SK-MEL-5 (cell line): ENCODE measurements at regions not wholly inside any gene's neighbourhood (a gene's known extent, or its start where the extent isn't known, plus 50 kb on each side); places are given as distances from the start of the nearest gene placed in this dataset.

Experiments used
- DNase-seq: peaks from one replicate; pipeline ENCODE4 v3.0.0-alpha.2; 2016; ENCODE audit warnings: low read depth, low spot score
- in situ Hi-C: cut with HindIII; loops from 2 replicates; pipeline ENCODE4 v1.10.0; 2016; ENCODE audit warnings: low sequenced_read_pairs, high pct_unique_total_duplicates, low pct_unique_long_range_greater_than_20kb

DNA sequence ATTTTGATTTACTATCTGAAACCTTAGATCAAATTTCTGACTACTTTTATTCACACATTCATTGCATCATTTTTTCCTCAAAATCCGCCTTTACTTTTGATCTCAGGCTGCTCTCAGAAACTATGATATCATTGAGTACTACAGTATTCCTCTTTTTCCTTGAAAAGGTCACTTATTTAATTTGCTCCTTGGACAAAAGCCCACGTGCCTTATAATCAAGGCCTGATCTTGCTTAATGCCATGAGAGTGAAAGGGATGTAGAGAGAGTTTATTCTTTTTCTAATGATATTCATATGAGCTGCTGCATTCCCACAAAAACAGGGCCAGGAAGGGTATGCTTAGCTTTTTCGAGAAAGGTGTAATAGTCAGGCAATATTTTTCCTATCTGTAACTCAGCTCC lies 327.0 kb downstream of the ETS1 start:
- peak; percentile 15 for DNase-seq
- in situ Hi-C loops: no loop called here

DNA sequence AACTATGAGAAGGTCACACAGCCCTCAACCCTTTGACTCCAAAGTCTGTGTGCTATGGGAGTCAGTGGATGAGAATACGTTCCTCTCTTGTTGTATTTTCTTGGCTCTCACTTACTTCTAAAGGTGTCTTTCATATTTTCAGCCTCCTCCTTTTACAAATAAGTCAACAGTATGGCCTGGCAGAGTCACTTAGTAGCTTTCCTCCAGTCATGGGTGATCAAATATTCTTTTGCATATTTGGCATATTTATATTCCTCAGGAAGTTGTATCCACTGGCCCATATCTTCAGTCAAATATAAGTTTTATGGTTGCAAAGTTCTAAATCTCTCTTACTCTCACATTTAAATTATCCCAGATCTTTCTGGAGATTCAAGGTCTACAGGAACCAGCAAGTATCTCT lies 327.5 kb downstream of the ETS1 start:
- in situ Hi-C loops: no loop called here
- DNase-seq: no peak

DNA sequence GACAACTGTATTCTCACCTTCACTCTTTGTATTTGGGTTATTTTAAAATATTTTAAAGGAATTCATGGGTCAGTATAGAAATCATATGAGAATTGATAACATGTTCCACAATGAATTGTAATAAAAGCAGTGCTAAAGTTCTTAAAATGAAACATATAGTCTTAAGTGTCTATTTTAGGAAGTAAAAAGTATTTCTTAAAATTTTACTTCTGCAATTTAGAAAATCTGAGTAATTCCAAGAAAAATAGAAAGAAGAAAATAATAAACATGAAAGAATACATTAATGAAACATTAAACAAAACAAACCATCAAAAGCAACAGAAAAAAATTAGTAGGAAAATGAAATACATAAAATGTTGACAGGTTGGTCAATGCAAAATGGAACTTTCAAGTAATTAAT lies 332.4 kb downstream of the ETS1 start:
- DNase-seq: no peak
- in situ Hi-C loops: no loop called here

DNA sequence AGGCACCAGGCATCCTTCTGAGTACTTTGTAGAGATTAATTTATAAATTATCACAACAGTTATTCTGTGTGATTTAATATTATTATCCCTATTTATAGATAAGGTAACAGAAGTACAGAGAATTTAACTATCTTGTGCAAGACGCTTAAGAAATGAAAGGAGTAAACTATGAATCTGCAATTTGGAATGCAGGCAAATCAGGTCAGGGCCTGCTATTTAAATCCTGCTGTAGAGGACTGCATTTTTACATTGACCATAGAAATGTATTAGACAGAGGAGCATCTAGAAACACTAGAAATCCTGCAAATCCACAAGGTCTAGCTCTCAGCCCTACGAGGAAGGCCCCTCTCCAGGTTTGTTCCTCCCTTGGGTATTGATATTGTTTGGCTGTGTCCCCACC lies 336.2 kb downstream of the ETS1 start:
- no peak for DNase-seq
- in situ Hi-C loops: no loop called here

DNA sequence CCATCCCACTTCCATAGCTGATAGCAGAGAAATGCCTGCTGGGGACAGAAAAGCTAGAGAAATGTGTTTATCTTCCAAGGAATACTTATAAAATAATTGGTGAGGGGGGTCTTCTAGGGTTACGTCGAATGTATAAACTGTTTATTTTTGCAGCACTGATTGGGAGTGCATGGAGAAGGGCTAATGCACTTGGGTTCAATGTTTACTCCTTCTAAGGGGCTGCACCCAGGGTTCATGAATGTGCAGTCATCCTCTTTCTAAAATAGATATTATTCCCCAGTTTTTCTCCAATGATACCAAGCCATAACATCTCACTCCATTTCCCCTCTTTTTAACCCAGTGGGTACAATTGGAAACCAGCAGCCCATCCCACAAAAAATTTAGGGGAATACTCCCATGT lies 336.9 kb downstream of the ETS1 start:
- DNase-seq: no peak

DNA sequence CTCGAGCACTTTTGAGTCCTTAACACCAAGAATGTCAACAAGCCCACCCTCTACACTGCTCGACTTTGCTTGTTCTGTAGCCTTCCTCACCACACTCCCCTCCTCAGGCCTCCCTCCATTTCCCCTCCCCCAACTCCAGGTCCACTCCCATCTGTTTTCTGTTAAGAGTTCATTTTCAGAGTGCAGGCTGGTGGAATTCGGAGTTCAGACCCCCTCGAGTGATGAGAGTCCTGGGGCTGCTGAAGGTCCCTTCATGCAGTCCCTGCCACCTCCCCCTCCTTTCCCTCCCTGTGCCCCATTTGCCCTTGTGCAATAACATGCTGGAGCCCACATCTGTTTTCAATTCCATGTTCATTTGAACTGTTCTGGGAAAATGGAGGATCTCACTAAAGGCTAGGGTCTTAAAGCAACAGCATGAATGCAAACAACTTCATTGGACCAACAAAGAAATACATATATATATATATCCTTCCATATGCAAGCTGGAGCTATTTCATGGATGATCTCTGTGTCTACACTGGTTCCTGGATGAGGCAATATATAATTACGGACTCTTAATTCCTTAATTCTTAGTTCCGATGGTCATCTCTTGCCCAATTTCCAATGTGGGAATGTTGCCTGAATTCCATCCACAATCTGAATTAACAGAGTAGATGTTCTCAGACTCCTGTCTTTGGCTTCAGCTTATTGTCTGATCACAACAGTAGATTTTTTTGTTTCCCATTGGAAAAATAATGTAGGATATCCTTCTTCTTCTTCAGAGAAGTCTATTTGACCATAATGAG lies 340.4 kb downstream of the ETS1 start:
- in situ Hi-C loops: no loop called here
- DNase-seq: no peak

More for the DNA sequence above, 336.9 kb downstream of the ETS1 start:
- in situ Hi-C loops: no loop called here

DNA sequence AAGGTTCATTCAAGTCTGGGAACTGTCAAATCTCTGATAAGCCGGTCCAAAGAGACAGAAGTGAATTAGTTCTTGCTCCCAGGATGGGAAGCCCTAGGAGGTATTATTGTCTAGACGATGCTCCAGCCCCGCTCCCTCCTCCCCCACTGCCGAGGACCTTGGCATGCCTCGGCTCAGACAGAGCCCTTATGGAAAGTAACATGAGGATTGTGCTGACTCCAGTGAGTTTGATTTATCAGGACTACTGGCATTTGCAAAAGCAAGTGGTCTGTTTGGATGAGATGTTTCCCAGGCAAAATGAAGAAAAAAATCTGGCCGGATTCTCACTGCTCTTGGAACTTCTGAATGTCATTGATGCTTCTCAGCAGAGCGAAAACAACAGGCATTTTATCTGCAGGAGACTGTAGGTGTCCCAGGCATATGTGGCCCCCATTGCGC lies 341.0 kb downstream of the ETS1 start:
- in situ Hi-C loops: no loop called here
- no peak for DNase-seq

DNA sequence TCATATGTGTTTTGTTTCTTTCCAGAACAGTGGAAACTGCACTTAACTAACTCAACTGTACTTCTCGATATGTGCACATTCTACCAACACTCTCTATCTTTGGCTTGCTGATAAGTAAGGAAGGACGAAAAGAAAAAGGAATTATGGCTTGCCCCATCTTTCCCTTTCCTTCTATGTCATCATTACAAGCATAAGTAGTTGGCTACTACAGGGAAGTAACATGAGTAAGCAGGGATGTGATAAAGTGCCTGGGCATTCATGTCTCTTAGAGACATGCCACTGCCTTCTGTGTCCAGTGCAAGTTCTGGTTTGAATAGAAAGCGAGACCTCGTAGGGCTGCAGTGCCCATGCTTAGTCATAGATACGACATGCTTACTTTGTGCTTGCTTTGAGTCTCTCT lies 342.5 kb downstream of the ETS1 start:
- no peak for DNase-seq
- in situ Hi-C loops: no loop called here

DNA sequence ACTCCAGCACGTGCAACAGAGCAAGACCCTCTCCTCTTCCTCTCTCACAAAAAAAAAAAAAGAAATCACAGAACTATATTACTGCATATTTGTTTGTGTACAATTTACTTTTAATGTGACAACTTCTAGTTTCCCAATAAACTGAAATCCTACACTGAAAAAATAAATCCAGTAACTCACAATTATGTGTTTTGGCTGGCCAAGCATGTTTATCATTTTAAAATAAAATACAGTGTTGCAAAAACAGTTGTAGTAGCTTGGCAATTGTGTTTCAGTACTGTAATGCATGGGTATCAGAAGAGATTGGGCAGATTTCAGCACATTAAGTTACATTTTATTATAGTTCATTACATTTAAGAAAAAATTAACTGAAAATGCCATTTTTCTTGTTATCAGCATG lies 344.9 kb downstream of the ETS1 start:
- no peak for DNase-seq
- in situ Hi-C loops: no loop called here

DNA sequence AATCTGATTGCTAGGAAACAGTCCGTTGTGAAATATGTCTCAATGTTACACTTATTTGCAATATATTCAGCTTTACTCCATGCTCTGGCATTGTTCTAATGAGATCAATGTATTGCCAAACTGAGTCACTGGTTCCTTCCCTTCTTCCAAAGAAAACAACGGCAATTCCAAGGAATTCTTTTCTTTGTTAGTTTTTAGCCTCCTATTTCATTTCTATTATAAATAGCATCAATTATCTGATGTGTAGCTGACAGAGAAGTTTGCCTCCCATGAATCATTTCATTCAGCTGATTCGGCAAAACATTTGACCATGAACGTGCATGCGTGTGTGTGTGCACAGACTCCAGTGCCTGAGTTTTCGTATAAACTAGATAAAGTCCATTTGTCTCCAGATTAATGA lies 346.8 kb downstream of the ETS1 start:
- no peak for DNase-seq
- in situ Hi-C loops: no loop called here

DNA sequence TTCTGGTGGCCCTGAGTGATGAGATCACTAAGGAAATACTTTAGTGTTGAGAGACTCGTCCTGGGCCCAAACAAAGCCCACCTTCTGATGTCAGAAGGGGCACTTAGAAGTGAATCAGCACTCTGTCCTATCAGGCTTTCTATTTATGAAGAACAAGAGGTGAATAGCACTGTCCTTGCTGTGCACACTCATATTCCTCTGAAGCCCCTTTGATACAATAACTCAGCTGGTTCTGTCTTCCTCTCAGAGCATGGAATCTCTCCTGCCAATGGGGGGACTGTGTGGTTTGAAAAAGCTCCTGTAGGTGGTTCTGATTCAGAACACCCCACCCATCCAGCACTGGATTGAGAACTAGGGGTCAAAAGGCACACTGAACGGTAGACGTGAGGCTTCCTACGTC lies 348.1 kb downstream of the ETS1 start:
- in situ Hi-C loops: no loop called here
- DNase-seq: no peak

DNA sequence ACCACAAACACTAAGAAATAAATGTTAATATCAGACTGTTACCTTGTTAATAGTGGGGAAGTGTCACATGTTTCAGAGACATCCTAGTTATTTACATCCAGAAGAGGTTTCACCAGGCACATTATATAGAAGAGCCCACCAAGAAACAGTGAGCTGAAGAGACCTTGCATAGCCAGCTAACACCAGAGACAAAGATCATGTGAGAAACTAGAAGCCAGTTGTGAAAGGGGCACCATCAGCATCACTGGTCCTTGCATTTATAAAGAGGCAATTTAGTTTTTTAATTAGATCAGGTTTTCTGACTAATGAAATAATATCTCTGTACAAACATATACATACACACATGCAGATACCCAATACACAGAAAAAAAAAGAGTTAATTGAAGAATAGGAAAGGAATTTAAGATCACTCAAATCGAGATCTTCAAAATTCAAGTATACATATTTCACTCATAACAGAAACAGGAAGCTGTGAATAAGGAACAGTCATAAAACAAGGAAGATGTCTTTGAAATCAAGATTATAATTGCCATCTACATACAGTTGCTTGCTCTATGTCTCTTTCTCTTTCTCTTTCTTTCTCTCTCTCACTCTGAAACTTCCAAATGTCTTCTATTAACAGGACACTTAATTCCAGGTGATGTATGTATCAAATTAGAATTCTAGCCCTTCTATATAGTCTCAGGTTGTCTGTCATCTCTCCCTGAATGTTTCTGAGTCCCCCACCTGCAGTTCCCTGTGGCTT lies 348.7 kb downstream of the ETS1 start:
- DNase-seq: no peak
- in situ Hi-C loops: no loop called here

DNA sequence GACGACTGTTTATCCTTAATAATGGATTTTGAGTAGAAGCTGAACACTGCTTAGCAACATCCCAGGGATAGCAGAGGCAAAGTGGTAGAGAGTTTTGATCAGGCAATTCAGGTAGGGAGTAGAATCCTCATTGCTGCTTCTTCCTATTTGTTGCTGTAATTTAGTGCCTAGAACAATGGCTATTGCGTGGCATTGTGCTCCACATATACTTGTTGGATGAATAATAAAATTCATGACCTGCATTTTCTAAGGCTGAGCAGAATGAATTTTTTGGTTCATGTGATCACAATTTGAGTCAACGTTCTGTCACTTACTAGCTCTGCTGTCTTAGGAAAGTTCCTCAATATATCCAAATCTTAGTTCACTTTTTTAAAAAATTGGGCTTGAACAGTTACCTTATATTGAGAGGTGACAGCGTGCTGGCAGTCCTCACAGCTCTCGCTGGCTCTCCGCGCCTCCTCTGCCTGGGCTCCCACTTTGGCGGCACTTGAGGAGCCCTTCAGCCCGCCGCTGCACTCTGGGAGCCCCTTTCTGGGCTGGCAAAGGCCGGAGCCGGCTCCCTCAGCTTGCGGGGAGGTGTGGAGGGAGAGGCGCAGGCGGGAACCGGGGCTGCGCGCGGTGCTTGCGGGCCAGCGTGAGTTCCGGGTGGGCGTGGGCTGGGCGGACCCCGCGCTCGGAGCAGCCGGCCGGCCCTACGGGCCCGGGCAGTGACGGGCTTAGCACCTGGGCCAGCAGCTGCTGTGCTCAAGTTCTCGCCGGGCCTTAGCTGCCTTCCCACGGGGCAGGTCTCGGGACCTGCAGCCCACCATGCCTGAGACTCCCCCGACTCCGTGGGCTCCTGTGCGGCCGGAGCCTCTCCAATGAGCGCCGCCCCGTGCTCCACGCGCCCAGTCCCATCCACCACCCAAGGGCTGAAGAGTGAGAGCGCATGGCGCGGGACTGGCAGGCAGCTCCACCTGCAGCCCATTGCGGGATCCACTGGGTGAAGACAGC lies 350.6 kb downstream of the ETS1 start:
- in situ Hi-C loops: no loop called here
- DNase-seq: no peak

DNA sequence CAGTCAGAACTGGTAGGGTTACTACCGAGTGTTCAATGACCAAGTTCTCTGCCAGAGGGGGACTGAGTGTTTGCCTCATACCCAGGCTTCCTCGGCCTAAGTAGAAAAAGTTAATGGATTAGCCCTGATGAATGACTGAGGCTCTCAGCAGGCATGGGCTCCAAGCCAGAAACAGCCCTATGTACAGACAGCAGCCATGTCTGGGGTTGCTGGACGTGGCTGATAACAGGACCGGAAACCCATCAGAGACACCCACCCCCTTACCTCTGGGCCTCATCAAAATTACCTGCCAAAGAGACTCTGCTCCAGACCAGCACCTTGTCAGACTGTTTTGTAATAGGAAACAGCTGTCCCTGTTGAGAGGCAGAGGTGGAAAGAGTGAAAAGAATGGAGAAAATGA lies 351.4 kb downstream of the ETS1 start:
- no peak for DNase-seq
- in situ Hi-C loops: no loop called here

DNA sequence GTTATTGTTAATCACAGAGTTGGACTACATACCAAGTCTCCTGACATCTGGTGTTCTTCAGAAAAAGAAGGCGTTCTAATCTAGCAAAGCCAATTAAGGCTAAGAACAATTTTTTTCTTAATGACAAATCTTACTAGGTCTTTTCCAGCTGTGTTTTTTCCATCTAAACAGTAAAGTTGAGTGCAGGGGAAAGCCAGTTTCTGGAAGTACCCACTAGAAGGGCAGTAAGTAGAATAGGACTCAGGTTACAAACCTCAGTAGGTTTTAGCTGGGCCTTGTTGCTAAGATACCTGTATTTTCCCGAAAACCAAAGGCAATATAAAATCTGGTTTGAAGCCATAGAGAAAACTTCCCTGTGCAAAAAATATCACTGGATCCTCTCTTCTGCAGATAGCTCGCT lies 351.9 kb downstream of the ETS1 start:
- in situ Hi-C loops: no loop called here
- no peak for DNase-seq

DNA sequence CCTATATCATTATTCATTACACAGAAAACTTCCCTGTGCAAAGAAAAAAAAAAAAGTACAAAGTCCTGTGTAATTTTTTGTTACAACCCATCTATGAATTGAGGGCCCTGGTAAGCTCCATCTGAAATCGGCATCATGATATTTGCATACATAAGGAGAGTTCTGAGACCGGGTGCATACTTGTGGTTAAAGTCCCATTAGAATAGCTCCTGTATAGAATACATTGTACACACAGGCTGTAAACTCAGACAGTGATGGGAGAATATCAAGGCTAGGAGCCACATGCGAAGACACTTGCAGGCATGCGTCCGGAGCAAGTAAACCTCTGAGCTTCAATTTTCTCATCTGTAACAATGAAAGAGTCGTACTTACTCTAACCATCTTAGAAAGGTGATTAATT lies 353.2 kb downstream of the ETS1 start:
- no peak for DNase-seq
- in situ Hi-C loops: no loop called here

DNA sequence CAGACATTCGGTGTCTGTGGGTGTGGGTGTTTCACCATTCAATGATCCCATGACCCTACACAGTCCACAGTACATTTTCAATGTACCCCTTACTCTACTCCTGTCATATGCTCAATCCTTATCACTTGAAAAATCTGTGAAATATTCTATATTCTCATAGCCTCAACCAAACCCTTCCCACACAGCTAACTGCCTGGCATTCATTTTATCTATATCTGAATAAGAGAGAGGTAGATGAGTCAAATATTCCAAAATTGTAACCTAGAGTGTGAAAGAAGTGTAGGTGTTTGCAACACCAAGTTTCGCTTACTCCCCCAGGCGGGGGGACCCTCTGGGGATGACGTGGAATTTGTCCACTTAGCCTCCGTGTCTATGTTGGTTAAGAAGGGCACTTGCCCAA lies 354.8 kb downstream of the ETS1 start:
- in situ Hi-C loops: no loop called here

DNA sequence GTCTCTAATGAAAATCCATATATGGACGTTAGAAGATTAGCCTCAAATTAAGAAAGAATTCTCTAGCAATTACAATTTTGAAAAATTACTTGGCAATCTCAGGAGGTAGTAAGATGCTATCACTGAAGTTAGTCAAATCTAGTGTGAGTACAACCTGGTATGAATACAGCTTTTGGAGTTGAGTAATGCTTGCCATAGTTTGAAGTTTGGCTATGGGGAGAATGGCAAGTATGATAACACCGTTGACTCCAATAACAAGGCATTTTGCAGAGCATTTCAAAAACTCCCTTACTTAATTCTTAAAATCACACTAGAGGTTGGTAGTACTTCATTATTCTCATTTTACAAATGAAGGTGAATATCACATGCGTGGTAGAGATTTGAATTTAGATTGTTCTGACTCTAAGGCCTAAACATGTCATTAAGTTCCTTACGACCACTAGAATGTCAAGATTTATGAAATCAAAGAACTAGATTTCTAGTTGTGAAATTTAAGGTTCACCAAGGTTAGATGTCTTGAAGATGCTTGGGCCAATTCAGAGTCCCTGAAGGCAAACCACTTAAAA lies 355.4 kb downstream of the ETS1 start:
- in situ Hi-C loops: no loop called here
- no peak for DNase-seq

More for the DNA sequence above, 354.8 kb downstream of the ETS1 start:
- no peak for DNase-seq
